Liver (tissue), 8 donors: ENCODE measurements at regions not wholly inside any gene's neighbourhood (a gene's known extent, or its start where the extent isn't known, plus 50 kb on each side); places are given as distances from the start of the nearest gene placed in this dataset.

ENCODE experiments used
- DNase-seq: peaks from one replicate; pipeline ENCODE4 v3.0.0-alpha.2; 2017; ENCODE audit warnings: low spot score
- H3K27ac ChIP-seq, 2 donors: one replicate each; pipeline ENCODE4 v1.7.0; 2013; ENCODE audit warnings: inconsistent platforms in 2 of 2, low read length in 2 of 2, control low read depth in 1 of 2, low read depth in 1 of 2, mild to moderate bottlenecking in 1 of 2
- H3K27me3 ChIP-seq, 4 donors: one replicate each; pipeline versions ENCODE4 v1.6.1 to v1.7.0; 2013; ENCODE audit warnings: low read length in 3 of 4, inconsistent platforms in 1 of 4, mild to moderate bottlenecking in 1 of 4, moderate library complexity in 1 of 4; ENCODE audit not compliant: control insufficient read depth in 4 of 4, insufficient read depth in 4 of 4
- H3K36me3 ChIP-seq, 4 donors: one replicate each; pipeline versions ENCODE4 v1.6.1 to v1.7.0; 2013; ENCODE audit warnings: low read length in 3 of 4, mild to moderate bottlenecking in 3 of 4, low read depth in 1 of 4, moderate library complexity in 1 of 4; ENCODE audit not compliant: control insufficient read depth in 4 of 4, insufficient read depth in 3 of 4
- H3K4me1 ChIP-seq, 4 donors: one replicate each; pipeline versions ENCODE4 v1.6.1 to v1.7.0; 2013; ENCODE audit warnings: low read length in 3 of 4, mild to moderate bottlenecking in 3 of 4, moderate library complexity in 1 of 4; ENCODE audit not compliant: control insufficient read depth in 4 of 4, insufficient read depth in 4 of 4
- H3K4me3 ChIP-seq, 3 donors: one replicate each; pipeline versions ENCODE4 v1.6.1 to v1.7.0; 2013; ENCODE audit warnings: low read length in 3 of 3, control low read depth in 1 of 3, low read depth in 1 of 3, mild to moderate bottlenecking in 1 of 3
- H3K9ac ChIP-seq, 2 donors: one replicate each; pipeline ENCODE4 v1.7.0; 2013; ENCODE audit warnings: low read length in 2 of 2, mild to moderate bottlenecking in 2 of 2, moderate library complexity in 2 of 2, control low read depth in 1 of 2, low read depth in 1 of 2
- H3K9me3 ChIP-seq, 4 donors: one replicate each; pipeline versions ENCODE4 v1.6.1 to v1.7.0; 2013; ENCODE audit warnings: low read length in 3 of 4; ENCODE audit not compliant: control insufficient read depth in 4 of 4
- ATF3 ChIP-seq: IDR thresholded peaks from 2 replicates; pipeline ENCODE4 v1.6.1; 2016; ENCODE audit warnings: antibody characterized with exemption
- CTCF ChIP-seq: fragments of 150-350 bp; IDR thresholded peaks from 2 replicates; pipeline ENCODE4 v1.5.1; 2017; ENCODE audit warnings: improper control_type of control experiment, low read depth, low read length; ENCODE audit not compliant: missing input control
- EGR1 ChIP-seq, 2 donors: IDR thresholded peaks; 2 replicates each; pipeline ENCODE4 v1.6.1; 2016 to 2018; ENCODE audit warnings: antibody characterized with exemption in 2 of 2, low read depth in 2 of 2
- FOXA1 ChIP-seq: IDR thresholded peaks from 2 replicates; pipeline ENCODE4 v1.6.1; 2016; ENCODE audit warnings: antibody characterized with exemption
- FOXA2 ChIP-seq: IDR thresholded peaks from 2 replicates; pipeline ENCODE4 v1.6.1; 2016; ENCODE audit warnings: antibody characterized with exemption
- GABPA ChIP-seq, 2 donors: IDR thresholded peaks in 1 of 2; conservative IDR thresholded peaks in 1 of 2; 2 replicates each; pipeline ENCODE4 v1.6.1; 2016; ENCODE audit warnings: antibody characterized with exemption in 2 of 2, mild to moderate bottlenecking in 1 of 2, moderate library complexity in 1 of 2
- HNF4A ChIP-seq, 2 donors: conservative IDR thresholded peaks; 2 replicates each; pipeline ENCODE4 v1.6.1; 2016; ENCODE audit warnings: antibody characterized with exemption in 2 of 2, mild to moderate bottlenecking in 2 of 2
- HNF4G ChIP-seq: IDR thresholded peaks from 2 replicates; pipeline ENCODE4 v1.6.1; 2016; ENCODE audit warnings: antibody characterized with exemption
- JUND ChIP-seq, 2 donors: IDR thresholded peaks; 2 replicates each; pipeline ENCODE4 v1.6.1; 2016; ENCODE audit warnings: antibody characterized with exemption in 2 of 2
- MAX ChIP-seq: IDR thresholded peaks from 2 replicates; pipeline ENCODE4 v1.6.1; 2016; ENCODE audit warnings: antibody characterized with exemption
- NR2F2 ChIP-seq: IDR thresholded peaks from 2 replicates; pipeline ENCODE4 v1.6.1; 2016; ENCODE audit warnings: antibody characterized with exemption
- RAD21 ChIP-seq, 2 donors: IDR thresholded peaks; 2 replicates each; pipeline ENCODE4 v1.6.1; 2016; ENCODE audit warnings: antibody characterized with exemption in 2 of 2, mild to moderate bottlenecking in 2 of 2
- REST ChIP-seq: IDR thresholded peaks from 2 replicates; pipeline ENCODE4 v1.6.1; 2016; ENCODE audit warnings: antibody characterized with exemption, mild to moderate bottlenecking
- RXRA ChIP-seq, 2 donors: IDR thresholded peaks; 2 replicates each; pipeline ENCODE4 v1.6.1; 2017 to 2018; ENCODE audit warnings: antibody characterized with exemption in 2 of 2, mild to moderate bottlenecking in 1 of 2
- SP1 ChIP-seq: IDR thresholded peaks from 2 replicates; pipeline ENCODE4 v1.6.1; 2018; ENCODE audit warnings: antibody characterized with exemption, mild to moderate bottlenecking
- TAF1 ChIP-seq: conservative IDR thresholded peaks from 2 replicates; pipeline ENCODE4 v1.6.1; 2016; ENCODE audit warnings: antibody characterized with exemption, mild to moderate bottlenecking
- YY1 ChIP-seq: IDR thresholded peaks from 2 replicates; pipeline ENCODE4 v1.6.1; 2016; ENCODE audit warnings: antibody characterized with exemption, mild to moderate bottlenecking
- ZBTB33 ChIP-seq: IDR thresholded peaks from 2 replicates; pipeline ENCODE4 v1.6.1; 2016; ENCODE audit warnings: antibody characterized with exemption
- WGBS: extraction: QIAGEN DNeasy Blood & Tissue Kit; methylation state at CpG from one replicate; pipeline ENCODE4 v1.1.7; 2013; 5-methylcytosine and 5-hydroxymethylcytosine counted together
- donor health status: healthy.
- donor health status: healthy.
- donor health status: healthy.
- donor health status: healthy.
- donor health status: healthy.

GRCh38 chr18:77550625-77551024 is 301.0 kb downstream of the GALR1 start:
- no peaks in the 10 kb centered on the region for H3K4me1 ChIP-seq
- no peak for TF ChIP-seq TAF1
- TF ChIP-seq GABPA (IDR thresholded peaks at IDR 0.05 in 1 of 2, conservative IDR thresholded peaks at IDR 0.05 in 1 of 2): no peak
- TF ChIP-seq HNF4G: no peak
- no peak for TF ChIP-seq RXRA (IDR thresholded peaks at IDR 0.05)
- TF ChIP-seq EGR1 (IDR thresholded peaks at IDR 0.05; ENCODE audit: low read depth in 2 of 2): no peak
- TF ChIP-seq FOXA1: no peak
- no peak for TF ChIP-seq FOXA2
- TF ChIP-seq SP1: no peak
- TF ChIP-seq YY1: no peak
- no peak for TF ChIP-seq MAX
- no peak for TF ChIP-seq ZBTB33
- no peak for TF ChIP-seq RAD21 (IDR thresholded peaks at IDR 0.05)
- no peak for TF ChIP-seq REST
- TF ChIP-seq NR2F2: no peak
- no peak for TF ChIP-seq HNF4A (conservative IDR thresholded peaks at IDR 0.05)
- no peak for TF ChIP-seq JUND (IDR thresholded peaks at IDR 0.05)
- no peak for TF ChIP-seq CTCF
- no peak for TF ChIP-seq ATF3
- H3K27me3 ChIP-seq: no peaks in the 10 kb centered on the region
- H3K36me3 ChIP-seq: no peaks in the 10 kb centered on the region
- no peak overlapping the region for H3K27ac ChIP-seq
- 77% methylated on average over 5 of the region's 5 CpGs for WGBS
- no peak overlapping the region for H3K9ac ChIP-seq
- H3K9me3 ChIP-seq: no peaks in the 10 kb centered on the region
- H3K4me3 ChIP-seq: no peak overlapping the region
- DNase-seq: no peak

- Histone ChIP-seq H3K4me3 (no peak overlapping the region), H3K9me3 (no peaks in the 10 kb centered on the region), H3K4me1 (no peaks in the 10 kb centered on the region), H3K27me3 (no peaks in the 10 kb centered on the region), H3K36me3 (no peaks in the 10 kb centered on the region), H3K9ac (no peak overlapping the region), H3K27ac (no peak overlapping the region)
- WGBS: 75% methylated on average over 3 of the region's 3 CpGs
- no peak for DNase-seq
- TF ChIP-seq HNF4A (conservative IDR thresholded peaks at IDR 0.05) (no peak), TAF1 (no peak), HNF4G (no peak), RAD21 (IDR thresholded peaks at IDR 0.05) (no peak), SP1 (no peak), YY1 (no peak), FOXA2 (no peak), FOXA1 (no peak), GABPA (IDR thresholded peaks at IDR 0.05 in 1 of 2, conservative IDR thresholded peaks at IDR 0.05 in 1 of 2) (no peak), RXRA (IDR thresholded peaks at IDR 0.05) (no peak), REST (no peak), JUND (IDR thresholded peaks at IDR 0.05) (no peak), NR2F2 (no peak), EGR1 (IDR thresholded peaks at IDR 0.05; ENCODE audit: low read depth in 2 of 2) (no peak), ATF3 (no peak)
Measured at GRCh38 chr18:77551055-77551454, 301.4 kb downstream of the GALR1 start.
